ENCODE measurements at regions not wholly inside any gene's neighbourhood (a gene's known extent, or its start where the extent isn't known, plus 50 kb on each side); places are given as distances from the start of the nearest gene placed in this dataset.

- DNase-seq, result no peak
- no peak overlapping the region for H3K4me3 Mint-ChIP-seq
- ChIA-PET CTCF (no interaction called here), POLR2A (no interaction called here)
- H3K27me3 Mint-ChIP-seq, result no peaks in the 10 kb centered on the region
- H3K9me3 Mint-ChIP-seq, result no peaks in the 10 kb centered on the region
- no peak overlapping the region for H3K27ac Mint-ChIP-seq
- H3K4me1 Mint-ChIP-seq, result no peaks in the 10 kb centered on the region
- H3K36me3 Mint-ChIP-seq (ENCODE audit: low read depth), result no peaks in the 10 kb centered on the region
Observed at GRCh38 chr3:180855364-180855763, 57.1 kb upstream of the FXR1 start.

GRCh38 chr3:180855956-180856355, 56.5 kb upstream of the FXR1 start:
- ChIA-PET POLR2A (no interaction called here), CTCF (interaction anchor here (0.5 kb wide), 1 partner anchor 69 kb away, joined by 3 read pairs; no protein-coding TSS in a partner anchor)
- Mint-ChIP-seq H3K27me3 (no peaks in the 10 kb centered on the region), H3K27ac (no peak overlapping the region), H3K9me3 (no peaks in the 10 kb centered on the region), H3K4me3 (no peak overlapping the region), H3K36me3 (ENCODE audit: low read depth) (no peaks in the 10 kb centered on the region), H3K4me1 (no peaks in the 10 kb centered on the region)
- no peak for DNase-seq

GRCh38 chr3:180860180-180860858, 52.2 kb upstream of the FXR1 start:
- no peak for DNase-seq
- Mint-ChIP-seq H3K9me3 (no peaks in the 10 kb centered on the region), H3K36me3 (ENCODE audit: low read depth) (no peaks in the 10 kb centered on the region), H3K27me3 (no peaks in the 10 kb centered on the region), H3K4me1 (no peaks in the 10 kb centered on the region), H3K27ac (no peak overlapping the region), H3K4me3 (no peak overlapping the region)
- CTCF ChIA-PET, result no interaction called here
- POLR2A ChIA-PET, result interaction anchor here (0.7 kb wide), 1 partner anchor 1261 kb away, joined by 4 read pairs; no protein-coding TSS in a partner anchor
